ENCODE measurements at regions not wholly inside any gene's neighbourhood (a gene's known extent, or its start where the extent isn't known, plus 50 kb on each side); places are given as distances from the start of the nearest gene placed in this dataset.
"Not testable (repeated sequence)": the region's sequence is repeated elsewhere in the genome, so short reads cannot be mapped to it uniquely, and the experiment has no call there.

- H3K4me1 Mint-ChIP-seq (ENCODE audit: low read depth), result no peaks in the 10 kb centered on the region
Measured at GRCh38 chr9:90521811-90522570, 120.6 kb downstream of the DIRAS2 start.

GRCh38 chr9:90523958-90524357 lies 118.7 kb downstream of the DIRAS2 start:
- intact Hi-C loops (cut with micrococcal nuclease), result no loop called here
- Mint-ChIP-seq H3K36me3 (ENCODE audit: low read depth) (no peaks in the 10 kb centered on the region), H3K4me3 (no peak overlapping the region), H3K9me3 (no peaks in the 10 kb centered on the region), H3K27ac (no peak overlapping the region), H3K27me3 (peaks cover 23% of the 10 kb centered on the region), H3K4me1 (ENCODE audit: low read depth) (no peaks in the 10 kb centered on the region)

More at GRCh38 chr9:90521811-90522570, 120.6 kb downstream of the DIRAS2 start:
- intact Hi-C loops (cut with micrococcal nuclease), result no loop called here
- Mint-ChIP-seq H3K27ac (no peak overlapping the region), H3K36me3 (ENCODE audit: low read depth) (no peaks in the 10 kb centered on the region), H3K27me3 (peaks cover 21% of the 10 kb centered on the region), H3K9me3 (no peaks in the 10 kb centered on the region), H3K4me3 (no peak overlapping the region)

- no peak overlapping the region for H3K4me3 Mint-ChIP-seq
- no peak overlapping the region for H3K27ac Mint-ChIP-seq
- H3K36me3 Mint-ChIP-seq (ENCODE audit: low read depth), result no peaks in the 10 kb centered on the region
- peaks cover 24% of the 10 kb centered on the region for H3K27me3 Mint-ChIP-seq
- no peaks in the 10 kb centered on the region for H3K9me3 Mint-ChIP-seq
- intact Hi-C loops (cut with micrococcal nuclease), result no loop called here
- H3K4me1 Mint-ChIP-seq (ENCODE audit: low read depth), result no peaks in the 10 kb centered on the region
Measured at GRCh38 chr9:90526386-90526785, 116.2 kb downstream of the DIRAS2 start.

GRCh38 chr9:90536094-90536493 lies 106.5 kb downstream of the DIRAS2 start:
- H3K4me3 Mint-ChIP-seq; intact Hi-C loops (cut with micrococcal nuclease); H3K36me3 Mint-ChIP-seq (ENCODE audit: low read depth): not testable (repeated sequence)

GRCh38 chr9:90538566-90538965 lies 104.1 kb downstream of the DIRAS2 start:
- Mint-ChIP-seq H3K27me3 (peaks cover 16% of the 10 kb centered on the region), H3K4me1 (ENCODE audit: low read depth) (no peaks in the 10 kb centered on the region), H3K27ac (no peak overlapping the region), H3K4me3 (no peak overlapping the region), H3K36me3 (ENCODE audit: low read depth) (no peaks in the 10 kb centered on the region), H3K9me3 (no peaks in the 10 kb centered on the region)
- intact Hi-C loops (cut with micrococcal nuclease), result no loop called here

More at GRCh38 chr9:90536094-90536493, 106.5 kb downstream of the DIRAS2 start:
- not testable (repeated sequence) for H3K9me3 Mint-ChIP-seq; H3K4me1 Mint-ChIP-seq (ENCODE audit: low read depth); H3K27ac Mint-ChIP-seq
- H3K27me3 Mint-ChIP-seq, result peaks cover 20% of the 10 kb centered on the region

GRCh38 chr9:90539286-90539685 lies 103.3 kb downstream of the DIRAS2 start:
- peaks cover 16% of the 10 kb centered on the region for H3K27me3 Mint-ChIP-seq
- H3K4me3 Mint-ChIP-seq, result no peak overlapping the region
- intact Hi-C loops (cut with micrococcal nuclease), result no loop called here
- H3K9me3 Mint-ChIP-seq, result no peaks in the 10 kb centered on the region
- no peak overlapping the region for H3K27ac Mint-ChIP-seq
- no peaks in the 10 kb centered on the region for H3K36me3 Mint-ChIP-seq (ENCODE audit: low read depth)
- H3K4me1 Mint-ChIP-seq (ENCODE audit: low read depth), result no peaks in the 10 kb centered on the region

GRCh38 chr9:90540734-90541133 lies 101.9 kb downstream of the DIRAS2 start:
- H3K4me1 Mint-ChIP-seq (ENCODE audit: low read depth), result no peaks in the 10 kb centered on the region
- H3K9me3 Mint-ChIP-seq, result no peaks in the 10 kb centered on the region

GRCh38 chr9:90544488-90544887 lies 98.1 kb downstream of the DIRAS2 start:
- Mint-ChIP-seq H3K36me3 (ENCODE audit: low read depth) (no peaks in the 10 kb centered on the region), H3K27me3 (peaks cover 5% of the 10 kb centered on the region), H3K27ac (no peak overlapping the region), H3K9me3 (peaks cover 17% of the 10 kb centered on the region), H3K4me1 (ENCODE audit: low read depth) (no peaks in the 10 kb centered on the region), H3K4me3 (no peak overlapping the region)
- intact Hi-C loops (cut with micrococcal nuclease), result no loop called here

More at GRCh38 chr9:90540734-90541133, 101.9 kb downstream of the DIRAS2 start:
- H3K4me3 Mint-ChIP-seq, result no peak overlapping the region
- H3K27me3 Mint-ChIP-seq, result peaks cover 11% of the 10 kb centered on the region
- no peak overlapping the region for H3K27ac Mint-ChIP-seq
- H3K36me3 Mint-ChIP-seq (ENCODE audit: low read depth), result no peaks in the 10 kb centered on the region
- intact Hi-C loops (cut with micrococcal nuclease), result no loop called here

GRCh38 chr9:90546200-90546599 lies 96.4 kb downstream of the DIRAS2 start:
- H3K9me3 Mint-ChIP-seq, result peaks cover 17% of the 10 kb centered on the region

GRCh38 chr9:90547896-90548295 lies 94.7 kb downstream of the DIRAS2 start:
- Mint-ChIP-seq H3K27ac (no peak overlapping the region), H3K27me3 (no peaks in the 10 kb centered on the region), H3K36me3 (ENCODE audit: low read depth) (no peaks in the 10 kb centered on the region), H3K4me3 (no peak overlapping the region), H3K9me3 (peaks cover 17% of the 10 kb centered on the region), H3K4me1 (ENCODE audit: low read depth) (no peaks in the 10 kb centered on the region)
- intact Hi-C loops (cut with micrococcal nuclease), result no loop called here

More at GRCh38 chr9:90546200-90546599, 96.4 kb downstream of the DIRAS2 start:
- H3K36me3 Mint-ChIP-seq (ENCODE audit: low read depth), result no peaks in the 10 kb centered on the region
- no peaks in the 10 kb centered on the region for H3K27me3 Mint-ChIP-seq
- no peak overlapping the region for H3K4me3 Mint-ChIP-seq
- H3K4me1 Mint-ChIP-seq (ENCODE audit: low read depth), result no peaks in the 10 kb centered on the region
- intact Hi-C loops (cut with micrococcal nuclease), result no loop called here
- no peak overlapping the region for H3K27ac Mint-ChIP-seq

GRCh38 chr9:90552317-90552716 lies 90.3 kb downstream of the DIRAS2 start:
- H3K4me1 Mint-ChIP-seq (ENCODE audit: low read depth), result no peaks in the 10 kb centered on the region
- intact Hi-C loops (cut with micrococcal nuclease), result no loop called here

GRCh38 chr9:90555351-90556057 lies 87.1 kb downstream of the DIRAS2 start:
- no peaks in the 10 kb centered on the region for H3K4me1 Mint-ChIP-seq (ENCODE audit: low read depth)
- no peaks in the 10 kb centered on the region for H3K36me3 Mint-ChIP-seq (ENCODE audit: low read depth)
- H3K27me3 Mint-ChIP-seq, result no peaks in the 10 kb centered on the region
- intact Hi-C loops (cut with micrococcal nuclease), result no loop called here
- no peak overlapping the region for H3K27ac Mint-ChIP-seq
- H3K9me3 Mint-ChIP-seq, result no peaks in the 10 kb centered on the region
- no peak overlapping the region for H3K4me3 Mint-ChIP-seq

More at GRCh38 chr9:90552317-90552716, 90.3 kb downstream of the DIRAS2 start:
- Mint-ChIP-seq H3K4me3 (no peak overlapping the region), H3K27me3 (no peaks in the 10 kb centered on the region), H3K9me3 (peaks cover 17% of the 10 kb centered on the region), H3K36me3 (ENCODE audit: low read depth) (no peaks in the 10 kb centered on the region), H3K27ac (no peak overlapping the region)

- no peak overlapping the region for H3K27ac Mint-ChIP-seq
- no peaks in the 10 kb centered on the region for H3K36me3 Mint-ChIP-seq (ENCODE audit: low read depth)
- no peaks in the 10 kb centered on the region for H3K4me1 Mint-ChIP-seq (ENCODE audit: low read depth)
- no peaks in the 10 kb centered on the region for H3K27me3 Mint-ChIP-seq
- intact Hi-C loops (cut with micrococcal nuclease), result no loop called here
- H3K4me3 Mint-ChIP-seq, result no peak overlapping the region
- no peaks in the 10 kb centered on the region for H3K9me3 Mint-ChIP-seq
Measured at GRCh38 chr9:90556897-90557675, 85.5 kb downstream of the DIRAS2 start.

Measured in dendritic cell treated with granulocyte-macrophage colony-stimulating factor and Interleukin-4, amounts not matched to agents 40 ng/mL and 50 ng/mL, for 4 days (primary cell).